HepG2 (cell line): ENCODE measurements at regions not wholly inside any gene's neighbourhood (a gene's known extent, or its start where the extent isn't known, plus 50 kb on each side); places are given as distances from the start of the nearest gene placed in this dataset.

Experiments used
- ATAC-seq: fragments of 200-7000 bp; cut with Tn5 transposase; 3 replicates; pipeline ENCODE4 v1.9.1; 2020; ENCODE audit warnings: mild to moderate bottlenecking, moderate library complexity
- BruUV-seq: library from RNA; stranded (reverse); fragments of 400-500 nt; replicated peaks from 2 replicates; lab custom pipeline; 2021; lab: Mats Ljungman, UMichigan
- CTCF ChIA-PET: fragments of 300-600 bp; formaldehyde crosslinking; extraction: SDS; loops from one replicate; lab custom pipeline; 2021; ENCODE audit warnings: low total read pairs, inconsistent platforms, low intra/inter-chr PET ratio; lab: Yijun Ruan, JAX
- POLR2A ChIA-PET: fragments of 350-600 bp; sonication (Branson Sonifier 250); formaldehyde crosslinking; loops from one replicate; lab custom pipeline; 2020; ENCODE audit warnings: antibody characterized with exemption, inconsistent platforms; lab: Yijun Ruan, JAX
- DNase-seq: peaks from one replicate; pipeline ENCODE4 v3.0.0-alpha.2; 2015; ENCODE audit warnings: low spot score
- FAIRE-seq: peaks from 3 replicates; lab custom pipeline; 2011; peaks lifted over from hg19 to GRCh38; lab: Jason Lieb, UNC
- H2AFZ ChIP-seq: one replicate; pipeline ENCODE4 v1.6.1; 2011; ENCODE audit warnings: low read length, inconsistent platforms
- H3K27ac ChIP-seq: fragments of 300-600 bp; 3 replicates; pipeline ENCODE4 v1.8.0; 2011; ENCODE audit warnings: mixed run types, mild to moderate bottlenecking, mixed read lengths, low read length, inconsistent platforms; ENCODE audit not compliant: insufficient read depth; ENCODE audit errors: extremely low read length
- H3K27me3 ChIP-seq, 2 experiments: fragments of 200-600 bp in 1 of 2; 2 replicates in 1 of 2; 3 replicates in 1 of 2; pipeline versions ENCODE4 v1.6.0 to v1.8.0; 2011; ENCODE audit warnings: low read length in 2 of 2, mild to moderate bottlenecking in 2 of 2, moderate library complexity in 2 of 2, inconsistent platforms in 1 of 2; ENCODE audit not compliant: insufficient read depth in 2 of 2, control insufficient read depth in 1 of 2
- H3K36me3 ChIP-seq, 2 experiments: fragments of 200-600 bp in 1 of 2; replicated peaks in 1 of 2; 2 replicates in 1 of 2; 3 replicates in 1 of 2; pipeline versions ENCODE4 v1.5.1 to v1.8.0; 2011; ENCODE audit warnings: low read length in 2 of 2, inconsistent platforms in 1 of 2; ENCODE audit not compliant: insufficient read depth in 2 of 2, control insufficient read depth in 1 of 2
- H3K4me1 ChIP-seq: 2 replicates; pipeline ENCODE4 v1.5.1; 2012; ENCODE audit warnings: low read length, inconsistent platforms; ENCODE audit not compliant: insufficient read depth
- H3K4me2 ChIP-seq: 2 replicates; pipeline ENCODE4 v1.6.0; 2011; ENCODE audit warnings: low read depth, low read length, inconsistent platforms
- H3K4me3 ChIP-seq, 3 experiments: fragments of 200-600 bp in 1 of 3; sonication (generic), shearing (Covaris generic) in 1 of 3; replicated peaks in 1 of 3; 2 replicates each; pipeline ENCODE4 v1.5.1; 2011 to 2016; ENCODE audit warnings: low read length in 3 of 3, inconsistent platforms in 2 of 3, low read depth in 2 of 3, mild to moderate bottlenecking in 2 of 3, control low read depth in 1 of 3, mixed read lengths in 1 of 3; ENCODE audit not compliant: insufficient read depth in 1 of 3
- H3K79me2 ChIP-seq: one replicate; pipeline ENCODE4 v1.6.1; 2011; ENCODE audit warnings: low read length, inconsistent platforms; ENCODE audit not compliant: insufficient read depth
- H3K9ac ChIP-seq: 2 replicates; pipeline ENCODE4 v1.6.0; 2011; ENCODE audit warnings: mild to moderate bottlenecking, low read depth, low read length, inconsistent platforms; ENCODE audit not compliant: insufficient read depth
- H3K9me3 ChIP-seq: 2 replicates; pipeline ENCODE4 v1.5.1; 2012; ENCODE audit warnings: mild to moderate bottlenecking, low read length
- H4K20me1 ChIP-seq: 2 replicates; pipeline ENCODE4 v1.6.0; 2011; ENCODE audit warnings: inconsistent platforms, mild to moderate bottlenecking, low read length, moderate library complexity; ENCODE audit not compliant: insufficient read depth
- CEBPG ChIP-seq: IDR thresholded peaks from 2 replicates; pipeline ENCODE4 v1.6.1; 2016
- CENPX ChIP-seq: sonication (generic); formaldehyde crosslinking; IDR thresholded peaks from 2 replicates; pipeline ENCODE4 v1.9.0; 2021; ENCODE audit warnings: mild to moderate bottlenecking, missing genetic modification reagents, moderate library complexity
- CERS6 ChIP-seq: sonication (generic); formaldehyde crosslinking; IDR thresholded peaks from 2 replicates; pipeline ENCODE4 v1.5.0; 2020; ENCODE audit warnings: missing genetic modification reagents
- GLI4 ChIP-seq: sonication (generic); formaldehyde crosslinking; IDR thresholded peaks from 2 replicates; pipeline ENCODE4 v1.5.1; 2020; ENCODE audit warnings: missing genetic modification reagents, mild to moderate bottlenecking, moderate library complexity, borderline replicate concordance
- KLF13 ChIP-seq: sonication (generic); formaldehyde crosslinking; IDR thresholded peaks from 2 replicates; pipeline ENCODE4 v1.4.0; 2020; ENCODE audit warnings: mild to moderate bottlenecking, missing genetic modification reagents
- NCOA2 ChIP-seq: sonication (generic); formaldehyde crosslinking; IDR thresholded peaks from 2 replicates; pipeline ENCODE4 v1.8.0; 2022; ENCODE audit warnings: inconsistent platforms
- NR3C1 ChIP-seq: sonication (generic); formaldehyde crosslinking; IDR thresholded peaks from 2 replicates; pipeline ENCODE4 v1.4.0; 2020; ENCODE audit warnings: missing genetic modification reagents
- PRDM4 ChIP-seq: sonication (generic); formaldehyde crosslinking; IDR thresholded peaks from 2 replicates; pipeline ENCODE4 v1.9.0; 2021; ENCODE audit warnings: missing genetic modification reagents, borderline replicate concordance
- PTBP1 ChIP-seq: fragments of 200-400 bp; formaldehyde crosslinking; IDR thresholded peaks from 2 replicates; pipeline ENCODE4 v1.6.1; 2018; ENCODE audit warnings: low read length, low read depth; ENCODE audit not compliant: poor library complexity, severe bottlenecking
- SMYD3 ChIP-seq: sonication (generic); formaldehyde crosslinking; IDR thresholded peaks from 2 replicates; pipeline ENCODE4 v1.8.1; 2023; ENCODE audit warnings: mild to moderate bottlenecking, missing genetic modification reagents
- TEF ChIP-seq: sonication (generic); formaldehyde crosslinking; IDR thresholded peaks from 2 replicates; pipeline ENCODE4 v1.5.0; 2020; ENCODE audit warnings: missing genetic modification reagents
- YY1 ChIP-seq: IDR thresholded peaks from 2 replicates; pipeline ENCODE4 v1.6.1; 2011; ENCODE audit warnings: low read length, low read depth, moderate library complexity, mild to moderate bottlenecking; ENCODE audit not compliant: insufficient read depth, insufficient replicate concordance
- ZNF276 ChIP-seq: sonication (generic); formaldehyde crosslinking; IDR thresholded peaks from 2 replicates; pipeline ENCODE4 v1.4.0; 2020; ENCODE audit warnings: mild to moderate bottlenecking, low read depth, missing genetic modification reagents
- ZNF577 ChIP-seq: sonication (generic); formaldehyde crosslinking; IDR thresholded peaks from 2 replicates; pipeline ENCODE4 v1.4.0; 2020; ENCODE audit warnings: mild to moderate bottlenecking, low read depth, missing genetic modification reagents, borderline replicate concordance
- WGBS: methylation state at CpG from one replicate; pipeline ENCODE4 v1.1.6; 2017; ENCODE audit warnings: low lambda C conversion rate; 5-methylcytosine and 5-hydroxymethylcytosine counted together
- in situ Hi-C: cut with HindIII; loops from 2 replicates; pipeline ENCODE4 v1.10.0; 2017; ENCODE audit warnings: low pct_unique_long_range_greater_than_20kb; ENCODE audit not compliant: extremely low pct_ligation_motif_present
- intact Hi-C: fragments of 100-400 bp; cut with micrococcal nuclease; formaldehyde crosslinking; loops from one replicate; pipeline ENCODE4 v1.10.0; 2022; ENCODE audit not compliant: unreplicated experiment

GRCh38 chr4:104418286-104418685 is 76.4 kb downstream of the CXXC4 start:
- Histone ChIP-seq H3K27me3 (no peaks in the 10 kb centered on the region), H3K9ac (no peak overlapping the region), H3K4me1 (no peaks in the 10 kb centered on the region), H3K27ac (no peak overlapping the region), H3K36me3 (no peaks in the 10 kb centered on the region), H2AFZ (no peak overlapping the region), H4K20me1 (no peaks in the 10 kb centered on the region), H3K4me3 (no peak overlapping the region), H3K4me2 (no peak overlapping the region), H3K9me3 (no peaks in the 10 kb centered on the region), H3K79me2 (no peaks in the 10 kb centered on the region)
- FAIRE-seq (no peak), DNase-seq (no peak), ATAC-seq (no peak)
- in situ Hi-C loops, result no loop called here
- 5% methylated on average over 2 of the region's 2 CpGs for WGBS
- no TSS peak for BruUV-seq
- POLR2A ChIA-PET, result no interaction called here
- CTCF ChIA-PET, result no interaction called here
- intact Hi-C loops, result no loop called here
- TF ChIP-seq ZNF276 (CRISPR knock-in tag) (no peak), NR3C1 (CRISPR knock-in tag) (no peak), KLF13 (CRISPR knock-in tag) (no peak), GLI4 (CRISPR knock-in tag) (no peak), SMYD3 (CRISPR knock-in tag) (no peak), ZNF577 (CRISPR knock-in tag) (no peak), TEF (CRISPR knock-in tag) (no peak), CERS6 (CRISPR knock-in tag) (no peak), NCOA2 (CRISPR knock-in tag) (no peak), CENPX (CRISPR knock-in tag) (no peak), CEBPG (CRISPR knock-in tag) (no peak), YY1 (no peak), PTBP1 (no peak), PRDM4 (CRISPR knock-in tag) (no peak)
